GM23338 (cell line): ENCODE measurements at regions not wholly inside any gene's neighbourhood (a gene's known extent, or its start where the extent isn't known, plus 50 kb on each side); places are given as distances from the start of the nearest gene placed in this dataset.

ENCODE experiments used
- ATAC-seq: fragments of 200-7000 bp; cut with Tn5 transposase; 3 replicates; pipeline ENCODE4 v1.9.1; 2020
- DNase-seq: peaks from one replicate; pipeline ENCODE4 v3.0.0-alpha.2; 2015; ENCODE audit warnings: low spot score
- H2AFZ ChIP-seq: fragments of 200-600 bp; sonication (generic); 2 replicates; pipeline ENCODE4 v1.8.0; 2016; ENCODE audit warnings: antibody characterized with exemption, mild to moderate bottlenecking, moderate library complexity
- H3F3A ChIP-seq: fragments of 200-600 bp; sonication (generic); replicated peaks from 2 replicates; pipeline ENCODE4 v1.8.0; 2017; ENCODE audit warnings: antibody characterized with exemption, mixed run types, low read depth
- H3K27ac ChIP-seq: fragments of 200-600 bp; sonication (generic); 2 replicates; pipeline ENCODE4 v1.6.1; 2016; ENCODE audit warnings: low read depth
- H3K27me3 ChIP-seq: fragments of 200-600 bp; sonication (generic); 2 replicates; pipeline ENCODE4 v1.8.0; 2016; ENCODE audit warnings: mild to moderate bottlenecking, mixed run types, moderate library complexity; ENCODE audit not compliant: insufficient read depth
- H3K36me3 ChIP-seq: fragments of 200-600 bp; sonication (generic); 2 replicates; pipeline ENCODE4 v1.8.0; 2016; ENCODE audit warnings: mild to moderate bottlenecking; ENCODE audit not compliant: insufficient read depth
- H3K4me1 ChIP-seq: fragments of 200-600 bp; sonication (generic); 2 replicates; pipeline ENCODE4 v1.8.0; 2016; ENCODE audit warnings: mild to moderate bottlenecking, moderate library complexity; ENCODE audit not compliant: insufficient read depth
- H3K4me2 ChIP-seq: fragments of 200-600 bp; sonication (generic); 2 replicates; pipeline ENCODE4 v1.7.1; 2017; ENCODE audit warnings: mixed run types
- H3K4me3 ChIP-seq: fragments of 200-600 bp; sonication (generic); 2 replicates; pipeline ENCODE4 v1.6.1; 2016; ENCODE audit warnings: mixed run types
- H3K79me2 ChIP-seq: fragments of 200-600 bp; sonication (generic); replicated peaks from 2 replicates; pipeline ENCODE4 v1.8.0; 2017; ENCODE audit warnings: mild to moderate bottlenecking; ENCODE audit not compliant: insufficient read depth
- H3K9me2 ChIP-seq: fragments of 200-600 bp; sonication (generic); 2 replicates; pipeline ENCODE4 v1.8.0; 2017; ENCODE audit not compliant: insufficient read depth
- H4K20me1 ChIP-seq: fragments of 200-600 bp; sonication (generic); replicated peaks from 2 replicates; pipeline ENCODE4 v1.8.0; 2017; ENCODE audit warnings: mild to moderate bottlenecking; ENCODE audit not compliant: insufficient read depth
- H3K27ac Mint-ChIP-seq: 2 replicates; pipeline ENCODE4 v1.8.0; 2020; ENCODE audit warnings: inconsistent platforms, mild to moderate bottlenecking, moderate library complexity, mixed read lengths
- H3K27me3 Mint-ChIP-seq: 3 replicates; pipeline ENCODE4 v1.8.0; 2022; ENCODE audit warnings: low read depth, mild to moderate bottlenecking, moderate library complexity, mixed read lengths, inconsistent platforms; ENCODE audit not compliant: insufficient read depth, poor library complexity
- H3K36me3 Mint-ChIP-seq: 3 replicates; pipeline ENCODE4 v1.8.0; 2021; ENCODE audit warnings: low read depth, mild to moderate bottlenecking, inconsistent platforms, moderate library complexity, mixed read lengths
- H3K4me1 Mint-ChIP-seq: 3 replicates; pipeline ENCODE4 v1.8.0; 2020; ENCODE audit warnings: mild to moderate bottlenecking, inconsistent platforms, mixed read lengths
- H3K4me3 Mint-ChIP-seq: 3 replicates; pipeline ENCODE4 v1.8.0; 2021; ENCODE audit warnings: moderate library complexity, mild to moderate bottlenecking, inconsistent platforms, mixed read lengths
- H3K9me3 Mint-ChIP-seq: 3 replicates; pipeline ENCODE4 v1.8.0; 2020; ENCODE audit warnings: moderate library complexity, mild to moderate bottlenecking, inconsistent platforms, mixed read lengths
- CREB1 ChIP-seq: fragments of 250-450 bp; sonication (Bioruptor Pico); IDR thresholded peaks from 2 replicates; pipeline ENCODE4 v1.5.0; 2020; ENCODE audit warnings: low read depth, mild to moderate bottlenecking, moderate library complexity
- EZH2 ChIP-seq: fragments of 200-600 bp; sonication (generic); IDR thresholded peaks from one replicate; pipeline ENCODE4 v1.8.0; 2017; ENCODE audit warnings: antibody characterized with exemption, mild to moderate bottlenecking, low read depth; ENCODE audit not compliant: unreplicated experiment
- EZH2phosphoT487 ChIP-seq: fragments of 200-600 bp; sonication (generic); IDR thresholded peaks from one replicate; pipeline ENCODE4 v1.8.1; 2018; ENCODE audit warnings: antibody characterized with exemption; ENCODE audit not compliant: unreplicated experiment
- JUNB ChIP-seq: IDR thresholded peaks from one replicate; pipeline ENCODE4 v1.6.1; 2016; ENCODE audit warnings: antibody characterized with exemption; ENCODE audit not compliant: unreplicated experiment
- NANOG ChIP-seq: IDR thresholded peaks from 2 replicates; pipeline ENCODE4 v1.6.1; 2016; ENCODE audit warnings: antibody characterized with exemption, borderline replicate concordance
- POLR2AphosphoS5 ChIP-seq: IDR thresholded peaks from 2 replicates; pipeline ENCODE4 v1.6.1; 2016; ENCODE audit warnings: antibody characterized with exemption, low read depth
- STAT1 ChIP-seq: IDR thresholded peaks from one replicate; pipeline ENCODE4 v1.6.1; 2016; ENCODE audit warnings: antibody characterized with exemption; ENCODE audit not compliant: unreplicated experiment
- ZNF331 ChIP-seq: fragments of 250-450 bp; sonication (Bioruptor Pico); IDR thresholded peaks from 2 replicates; pipeline ENCODE4 v1.5.0; 2020; ENCODE audit warnings: low read depth, mild to moderate bottlenecking, moderate library complexity
- TF ChIP-seq, protein P1 (sequence below): fragments of 250-450 bp; sonication (Bioruptor Pico); IDR thresholded peaks from 2 replicates; pipeline ENCODE4 v1.5.0; 2020; ENCODE audit warnings: mild to moderate bottlenecking, moderate library complexity
- TF ChIP-seq, protein P2 (sequence below), 2 experiments: fragments of 200-600 bp in 1 of 2; sonication (generic) in 1 of 2; conservative IDR thresholded peaks; 2 replicates each; pipeline versions ENCODE4 v1.5.1 to v1.6.1; 2016 to 2017; ENCODE audit warnings: antibody characterized with exemption in 2 of 2, low read depth in 2 of 2, mild to moderate bottlenecking in 2 of 2, moderate library complexity in 1 of 2
- TF ChIP-seq, protein P3 (sequence below): IDR thresholded peaks from 2 replicates; pipeline ENCODE4 v1.6.1; 2016; ENCODE audit warnings: antibody characterized with exemption

DNA sequence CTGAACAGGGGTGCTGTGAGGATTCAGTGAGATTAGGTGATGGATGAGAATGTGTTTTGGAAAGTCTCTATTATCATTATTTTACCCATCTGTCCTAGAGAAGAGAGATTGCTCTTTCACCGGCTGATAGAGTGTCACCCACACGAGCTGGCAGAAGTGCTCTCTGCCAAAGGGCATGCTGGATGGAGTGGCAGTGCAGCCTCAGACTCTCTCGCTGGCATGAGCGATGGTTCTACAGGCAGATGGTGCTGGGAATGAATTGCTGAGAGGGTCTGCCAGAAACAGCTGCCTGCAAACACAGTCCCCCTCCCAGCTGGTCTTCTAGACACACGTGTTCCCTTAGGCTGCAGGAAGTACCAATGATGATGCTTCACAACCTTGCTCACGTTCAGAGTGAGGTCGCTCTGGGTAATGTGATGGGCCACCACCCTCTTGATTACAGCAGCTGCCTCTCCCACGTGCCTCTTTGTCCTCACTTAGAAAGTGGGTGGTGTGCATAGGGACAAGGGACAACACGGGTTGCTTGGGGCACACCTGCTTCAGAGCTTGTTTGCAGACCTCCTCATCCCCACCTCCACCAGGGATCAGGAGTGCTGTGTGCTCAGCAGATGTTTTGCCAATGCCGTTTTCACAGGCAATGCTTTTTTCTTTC lies 84.7 kb downstream of the FOXA2 start:
- no peak overlapping the region for H3K27ac ChIP-seq
- Mint-ChIP-seq H3K9me3 (no peaks in the 10 kb centered on the region), H3K36me3 (no peaks in the 10 kb centered on the region; the same call in 2 of the 3 replicates), H3K27ac (no peak overlapping the region), H3K27me3 (peaks cover 3% of the 10 kb centered on the region), H3K4me3 (no peak overlapping the region), H3K4me1 (peaks cover 10% of the 10 kb centered on the region)
- H4K20me1 ChIP-seq = no peaks in the 10 kb centered on the region
- H3K36me3 ChIP-seq = no peaks in the 10 kb centered on the region
- no peaks in the 10 kb centered on the region for H3F3A ChIP-seq
- no peaks in the 10 kb centered on the region for H3K79me2 ChIP-seq
- H3K4me2 ChIP-seq = no peak overlapping the region
- no peak overlapping the region for H3K4me3 ChIP-seq
- ATAC-seq (no peak), DNase-seq (no peak)
- H2AFZ ChIP-seq = no peak overlapping the region
- TF ChIP-seq NANOG (no peak), CREB1 (no peak), POLR2AphosphoS5 (no peak), EZH2 (no peak), STAT1 (no peak), EZH2phosphoT487 (no peak), ZNF331 (CRISPR knock-in tag) (no peak), JUNB (no peak)
- TF ChIP-seq, protein P1, sequence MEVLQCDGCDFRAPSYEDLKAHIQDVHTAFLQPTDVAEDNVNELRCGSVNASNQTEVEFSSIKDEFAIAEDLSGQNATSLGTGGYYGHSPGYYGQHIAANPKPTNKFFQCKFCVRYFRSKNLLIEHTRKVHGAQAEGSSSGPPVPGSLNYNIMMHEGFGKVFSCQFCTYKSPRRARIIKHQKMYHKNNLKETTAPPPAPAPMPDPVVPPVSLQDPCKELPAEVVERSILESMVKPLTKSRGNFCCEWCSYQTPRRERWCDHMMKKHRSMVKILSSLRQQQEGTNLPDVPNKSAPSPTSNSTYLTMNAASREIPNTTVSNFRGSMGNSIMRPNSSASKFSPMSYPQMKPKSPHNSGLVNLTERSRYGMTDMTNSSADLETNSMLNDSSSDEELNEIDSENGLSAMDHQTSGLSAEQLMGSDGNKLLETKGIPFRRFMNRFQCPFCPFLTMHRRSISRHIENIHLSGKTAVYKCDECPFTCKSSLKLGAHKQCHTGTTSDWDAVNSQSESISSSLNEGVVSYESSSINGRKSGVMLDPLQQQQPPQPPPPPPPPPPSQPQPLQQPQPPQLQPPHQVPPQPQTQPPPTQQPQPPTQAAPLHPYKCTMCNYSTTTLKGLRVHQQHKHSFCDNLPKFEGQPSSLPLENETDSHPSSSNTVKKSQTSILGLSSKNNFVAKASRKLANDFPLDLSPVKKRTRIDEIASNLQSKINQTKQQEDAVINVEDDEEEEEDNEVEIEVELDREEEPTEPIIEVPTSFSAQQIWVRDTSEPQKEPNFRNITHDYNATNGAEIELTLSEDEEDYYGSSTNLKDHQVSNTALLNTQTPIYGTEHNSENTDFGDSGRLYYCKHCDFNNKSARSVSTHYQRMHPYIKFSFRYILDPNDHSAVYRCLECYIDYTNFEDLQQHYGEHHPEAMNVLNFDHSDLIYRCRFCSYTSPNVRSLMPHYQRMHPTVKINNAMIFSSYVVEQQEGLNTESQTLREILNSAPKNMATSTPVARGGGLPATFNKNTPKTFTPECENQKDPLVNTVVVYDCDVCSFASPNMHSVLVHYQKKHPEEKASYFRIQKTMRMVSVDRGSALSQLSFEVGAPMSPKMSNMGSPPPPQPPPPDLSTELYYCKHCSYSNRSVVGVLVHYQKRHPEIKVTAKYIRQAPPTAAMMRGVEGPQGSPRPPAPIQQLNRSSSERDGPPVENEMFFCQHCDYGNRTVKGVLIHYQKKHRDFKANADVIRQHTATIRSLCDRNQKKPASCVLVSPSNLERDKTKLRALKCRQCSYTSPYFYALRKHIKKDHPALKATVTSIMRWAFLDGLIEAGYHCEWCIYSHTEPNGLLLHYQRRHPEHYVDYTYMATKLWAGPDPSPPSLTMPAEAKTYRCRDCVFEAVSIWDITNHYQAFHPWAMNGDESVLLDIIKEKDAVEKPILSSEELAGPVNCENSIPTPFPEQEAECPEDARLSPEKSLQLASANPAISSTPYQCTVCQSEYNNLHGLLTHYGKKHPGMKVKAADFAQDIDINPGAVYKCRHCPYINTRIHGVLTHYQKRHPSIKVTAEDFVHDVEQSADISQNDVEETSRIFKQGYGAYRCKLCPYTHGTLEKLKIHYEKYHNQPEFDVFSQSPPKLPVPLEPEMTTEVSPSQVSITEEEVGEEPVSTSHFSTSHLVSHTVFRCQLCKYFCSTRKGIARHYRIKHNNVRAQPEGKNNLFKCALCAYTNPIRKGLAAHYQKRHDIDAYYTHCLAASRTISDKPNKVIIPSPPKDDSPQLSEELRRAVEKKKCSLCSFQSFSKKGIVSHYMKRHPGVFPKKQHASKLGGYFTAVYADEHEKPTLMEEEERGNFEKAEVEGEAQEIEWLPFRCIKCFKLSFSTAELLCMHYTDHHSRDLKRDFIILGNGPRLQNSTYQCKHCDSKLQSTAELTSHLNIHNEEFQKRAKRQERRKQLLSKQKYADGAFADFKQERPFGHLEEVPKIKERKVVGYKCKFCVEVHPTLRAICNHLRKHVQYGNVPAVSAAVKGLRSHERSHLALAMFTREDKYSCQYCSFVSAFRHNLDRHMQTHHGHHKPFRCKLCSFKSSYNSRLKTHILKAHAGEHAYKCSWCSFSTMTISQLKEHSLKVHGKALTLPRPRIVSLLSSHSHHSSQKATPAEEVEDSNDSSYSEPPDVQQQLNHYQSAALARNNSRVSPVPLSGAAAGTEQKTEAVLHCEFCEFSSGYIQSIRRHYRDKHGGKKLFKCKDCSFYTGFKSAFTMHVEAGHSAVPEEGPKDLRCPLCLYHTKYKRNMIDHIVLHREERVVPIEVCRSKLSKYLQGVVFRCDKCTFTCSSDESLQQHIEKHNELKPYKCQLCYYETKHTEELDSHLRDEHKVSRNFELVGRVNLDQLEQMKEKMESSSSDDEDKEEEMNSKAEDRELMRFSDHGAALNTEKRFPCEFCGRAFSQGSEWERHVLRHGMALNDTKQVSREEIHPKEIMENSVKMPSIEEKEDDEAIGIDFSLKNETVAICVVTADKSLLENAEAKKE (CRISPR knock-in tag) = no peak
- TF ChIP-seq, protein P2, sequence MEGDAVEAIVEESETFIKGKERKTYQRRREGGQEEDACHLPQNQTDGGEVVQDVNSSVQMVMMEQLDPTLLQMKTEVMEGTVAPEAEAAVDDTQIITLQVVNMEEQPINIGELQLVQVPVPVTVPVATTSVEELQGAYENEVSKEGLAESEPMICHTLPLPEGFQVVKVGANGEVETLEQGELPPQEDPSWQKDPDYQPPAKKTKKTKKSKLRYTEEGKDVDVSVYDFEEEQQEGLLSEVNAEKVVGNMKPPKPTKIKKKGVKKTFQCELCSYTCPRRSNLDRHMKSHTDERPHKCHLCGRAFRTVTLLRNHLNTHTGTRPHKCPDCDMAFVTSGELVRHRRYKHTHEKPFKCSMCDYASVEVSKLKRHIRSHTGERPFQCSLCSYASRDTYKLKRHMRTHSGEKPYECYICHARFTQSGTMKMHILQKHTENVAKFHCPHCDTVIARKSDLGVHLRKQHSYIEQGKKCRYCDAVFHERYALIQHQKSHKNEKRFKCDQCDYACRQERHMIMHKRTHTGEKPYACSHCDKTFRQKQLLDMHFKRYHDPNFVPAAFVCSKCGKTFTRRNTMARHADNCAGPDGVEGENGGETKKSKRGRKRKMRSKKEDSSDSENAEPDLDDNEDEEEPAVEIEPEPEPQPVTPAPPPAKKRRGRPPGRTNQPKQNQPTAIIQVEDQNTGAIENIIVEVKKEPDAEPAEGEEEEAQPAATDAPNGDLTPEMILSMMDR (conservative IDR thresholded peaks at IDR 0.05; ENCODE audit: low read depth in 2 of 2) = no peak
- TF ChIP-seq, protein P3, sequence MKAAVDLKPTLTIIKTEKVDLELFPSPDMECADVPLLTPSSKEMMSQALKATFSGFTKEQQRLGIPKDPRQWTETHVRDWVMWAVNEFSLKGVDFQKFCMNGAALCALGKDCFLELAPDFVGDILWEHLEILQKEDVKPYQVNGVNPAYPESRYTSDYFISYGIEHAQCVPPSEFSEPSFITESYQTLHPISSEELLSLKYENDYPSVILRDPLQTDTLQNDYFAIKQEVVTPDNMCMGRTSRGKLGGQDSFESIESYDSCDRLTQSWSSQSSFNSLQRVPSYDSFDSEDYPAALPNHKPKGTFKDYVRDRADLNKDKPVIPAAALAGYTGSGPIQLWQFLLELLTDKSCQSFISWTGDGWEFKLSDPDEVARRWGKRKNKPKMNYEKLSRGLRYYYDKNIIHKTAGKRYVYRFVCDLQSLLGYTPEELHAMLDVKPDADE = no peak
- H3K27me3 ChIP-seq = no peaks in the 10 kb centered on the region
- peaks cover 3% of the 10 kb centered on the region for H3K4me1 ChIP-seq
- no peaks in the 10 kb centered on the region for H3K9me2 ChIP-seq
